Fibroblast of the aortic adventitia (primary cell): ENCODE measurements at regions not wholly inside any gene's neighbourhood (a gene's known extent, or its start where the extent isn't known, plus 50 kb on each side); places are given as distances from the start of the nearest gene placed in this dataset.

Experiments used
- DNase-seq: peaks from one replicate; pipeline ENCODE4 v3.0.0-alpha.2; 2010; ENCODE audit warnings: low read depth
- H3K4me3 ChIP-seq: 2 replicates; pipeline ENCODE4 v1.5.1; 2011; ENCODE audit warnings: low read depth, mild to moderate bottlenecking, control low read depth, low read length, moderate library complexity
- CTCF ChIP-seq: IDR thresholded peaks from 2 replicates; pipeline ENCODE4 v1.5.1; 2011; ENCODE audit warnings: mild to moderate bottlenecking, low read length, control low read depth, inconsistent platforms; ENCODE audit not compliant: insufficient read depth

GRCh38 chr20:7301807-7302206, 534.3 kb downstream of the BMP2 start:
- no peak overlapping the region for H3K4me3 ChIP-seq
- no peak for DNase-seq
- no peak for TF ChIP-seq CTCF

- no peak overlapping the region for H3K4me3 ChIP-seq
Measured at GRCh38 chr20:7302250-7302649, 534.8 kb downstream of the BMP2 start.

GRCh38 chr20:7305976-7306375, 538.5 kb downstream of the BMP2 start:
- DNase-seq, result no peak

More at GRCh38 chr20:7302250-7302649, 534.8 kb downstream of the BMP2 start:
- DNase-seq, result no peak
- TF ChIP-seq CTCF, result no peak

GRCh38 chr20:7308163-7308562, 540.7 kb downstream of the BMP2 start:
- DNase-seq, result no peak
- no peak overlapping the region for H3K4me3 ChIP-seq
- no peak for TF ChIP-seq CTCF

More at GRCh38 chr20:7305976-7306375, 538.5 kb downstream of the BMP2 start:
- H3K4me3 ChIP-seq, result no peak overlapping the region
- TF ChIP-seq CTCF, result no peak

GRCh38 chr20:7313047-7313446, 545.6 kb downstream of the BMP2 start:
- no peak for TF ChIP-seq CTCF
- no peak for DNase-seq
- no peak overlapping the region for H3K4me3 ChIP-seq

- no peak for TF ChIP-seq CTCF
- DNase-seq, result no peak
- no peak overlapping the region for H3K4me3 ChIP-seq
Measured at GRCh38 chr20:7323957-7324356, 556.5 kb downstream of the BMP2 start.

- no peak for TF ChIP-seq CTCF
- no peak for DNase-seq
Measured at GRCh38 chr20:7327810-7328209, 560.3 kb downstream of the BMP2 start.

More at GRCh38 chr20:7327810-7328209, 560.3 kb downstream of the BMP2 start:
- no peak overlapping the region for H3K4me3 ChIP-seq
